HL-60 (cell line): ENCODE measurements at regions not wholly inside any gene's neighbourhood (a gene's known extent, or its start where the extent isn't known, plus 50 kb on each side); places are given as distances from the start of the nearest gene placed in this dataset.

Experiments used
- DNase-seq, 2 experiments: peaks; one replicate each; pipeline ENCODE4 v3.0.0-alpha.2; 2010 to 2020; ENCODE audit warnings: low read depth in 1 of 2, low spot score in 1 of 2
- H3K27ac ChIP-seq: fragments of 250-450 bp; sonication (Bioruptor Pico); replicated peaks from 2 replicates; pipeline ENCODE4 v1.5.1; 2020; ENCODE audit warnings: mild to moderate bottlenecking, moderate library complexity
- H3K27me3 ChIP-seq: fragments of 250-450 bp; sonication (Bioruptor Pico); 2 replicates; pipeline ENCODE4 v1.5.1; 2021; ENCODE audit warnings: mild to moderate bottlenecking, moderate library complexity; ENCODE audit not compliant: insufficient read depth, poor library complexity, severe bottlenecking
- H3K4me3 ChIP-seq: replicated peaks from 2 replicates; pipeline ENCODE4 v1.5.1; 2011; ENCODE audit warnings: mild to moderate bottlenecking, control low read depth, low read length; ENCODE audit not compliant: insufficient read depth
- CTCF ChIP-seq: IDR thresholded peaks from one replicate; pipeline ENCODE4 v1.5.1; 2011; ENCODE audit warnings: low read length, control low read depth, inconsistent platforms; ENCODE audit not compliant: insufficient read depth
- GABPA ChIP-seq: IDR thresholded peaks from 2 replicates; pipeline ENCODE4 v1.6.1; 2012; ENCODE audit warnings: low read depth
- POLR2AphosphoS5 ChIP-seq: IDR thresholded peaks from 2 replicates; pipeline ENCODE4 v1.6.1; 2012; ENCODE audit warnings: low read depth
- REST ChIP-seq: IDR thresholded peaks from 2 replicates; pipeline ENCODE4 v1.6.1; 2012; ENCODE audit warnings: low read depth; ENCODE audit not compliant: insufficient replicate concordance
- SPI1 ChIP-seq: IDR thresholded peaks from 2 replicates; pipeline ENCODE4 v1.6.1; 2012; ENCODE audit warnings: low read depth, mild to moderate bottlenecking, borderline replicate concordance

DNA sequence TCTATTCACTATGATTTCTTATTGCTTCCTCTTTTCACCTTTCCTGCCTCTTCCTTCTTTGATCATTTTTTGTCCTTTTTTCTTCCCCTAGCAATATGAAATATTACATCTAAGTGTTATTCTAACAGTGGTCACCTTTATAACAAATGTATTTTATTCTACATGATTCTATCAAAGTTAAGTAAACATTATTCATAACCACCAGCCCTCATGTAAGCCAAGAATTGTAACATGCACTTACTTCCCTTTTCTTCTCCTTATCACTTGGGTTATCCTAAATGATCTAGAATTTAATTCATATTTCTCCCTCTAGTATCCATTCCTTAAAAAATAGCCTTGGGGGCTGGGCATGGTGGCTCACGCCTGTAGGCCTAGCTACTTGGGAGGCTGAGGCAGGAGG lies 88.3 kb upstream of the SLC22A23 start:
- H3K27ac ChIP-seq = no peak overlapping the region
- TF ChIP-seq CTCF (no peak), GABPA (no peak), REST (no peak), SPI1 (no peak), POLR2AphosphoS5 (no peak)
- H3K4me3 ChIP-seq = no peak overlapping the region
- no peaks in the 10 kb centered on the region for H3K27me3 ChIP-seq
- no peak for DNase-seq

DNA sequence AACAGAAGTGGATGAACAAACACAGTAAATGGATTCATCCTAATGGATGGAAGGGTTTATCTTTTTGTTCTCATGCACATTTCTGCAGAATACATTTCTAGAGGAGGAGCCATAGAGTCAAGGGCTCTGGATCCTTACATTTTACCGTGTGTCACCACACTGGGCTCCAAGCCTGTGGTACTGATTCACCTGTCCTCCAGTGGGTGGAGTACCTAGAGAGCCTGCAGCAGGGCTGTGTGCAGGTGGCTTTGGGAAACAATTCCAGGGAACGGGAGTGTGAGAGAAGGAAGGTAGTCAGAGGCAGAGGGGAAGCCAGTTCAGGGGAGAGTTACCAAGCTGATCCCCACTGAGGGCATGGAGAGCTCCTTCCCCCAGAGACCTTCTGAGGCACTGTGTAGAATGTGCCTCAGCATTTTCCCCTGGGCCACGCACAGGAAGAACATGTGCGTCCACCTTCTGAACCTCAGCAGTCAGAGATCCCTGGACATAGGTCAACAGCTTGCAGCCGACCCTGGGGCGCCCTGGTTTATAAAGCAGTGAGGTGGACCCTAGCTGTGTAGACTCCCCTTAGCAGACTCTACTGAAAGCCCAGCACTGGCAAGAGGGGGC lies 85.3 kb upstream of the SLC22A23 start:
- Histone ChIP-seq H3K4me3 (no peak overlapping the region), H3K27me3 (no peaks in the 10 kb centered on the region), H3K27ac (no peak overlapping the region)
- no peak for DNase-seq
- TF ChIP-seq POLR2AphosphoS5 = no peak
- TF ChIP-seq CTCF = no peak
- TF ChIP-seq GABPA = no peak
- TF ChIP-seq REST = no peak
- TF ChIP-seq SPI1 = no peak

DNA sequence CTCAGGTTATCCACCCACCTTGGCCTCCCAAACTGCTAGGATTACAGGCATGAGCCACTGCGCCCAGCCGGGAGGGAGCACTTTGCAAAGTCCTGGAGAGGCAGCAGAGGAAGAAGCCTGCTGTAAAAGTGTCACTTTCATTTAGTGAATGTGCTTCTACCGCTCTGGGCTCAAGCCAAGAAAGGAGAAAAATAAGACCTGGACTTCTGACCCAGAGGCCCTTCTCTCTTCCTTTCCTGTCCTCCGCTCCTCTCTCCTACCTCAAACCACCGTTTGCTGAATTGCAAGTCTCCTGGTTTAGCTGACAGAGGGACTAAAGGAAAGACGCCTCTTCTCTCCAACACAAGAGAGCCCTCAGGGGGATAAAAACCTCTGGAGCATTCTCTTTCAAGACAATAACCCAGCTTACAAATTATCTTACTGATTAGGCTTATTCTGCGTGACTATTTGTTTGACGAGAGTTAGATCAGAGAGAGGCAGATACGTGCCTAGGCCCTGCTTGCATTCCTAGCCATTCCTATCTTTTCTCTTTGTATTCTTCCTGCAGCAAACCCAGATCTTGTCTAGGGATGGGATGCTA lies 84.2 kb upstream of the SLC22A23 start:
- H3K27ac ChIP-seq = no peak overlapping the region
- TF ChIP-seq CTCF (no peak), GABPA (no peak), REST (no peak), SPI1 (no peak), POLR2AphosphoS5 (no peak)
- H3K4me3 ChIP-seq = no peak overlapping the region
- H3K27me3 ChIP-seq = no peaks in the 10 kb centered on the region
- no peak for DNase-seq
